A549 (cell line): ENCODE measurements at regions not wholly inside any gene's neighbourhood (a gene's known extent, or its start where the extent isn't known, plus 50 kb on each side); places are given as distances from the start of the nearest gene placed in this dataset.

Experiments
- ATAC-seq, 2 experiments: fragments of 200-7000 bp in 1 of 2; fragments of >200 bp in 1 of 2; cut with Nextera tagmentation in 1 of 2; cut with Tn5 transposase in 1 of 2; 3 replicates each; pipeline versions ENCODE4 v1.8.0 to v1.9.1; 2018 to 2020; ENCODE audit warnings: mild to moderate bottlenecking in 1 of 2, moderate library complexity in 1 of 2
- CTCF ChIA-PET: fragments of 300-600 bp; sonication (Branson Sonifier 250); formaldehyde crosslinking; extraction: SDS; loops from one replicate; lab custom pipeline; 2021; ENCODE audit warnings: antibody characterized with exemption, inconsistent platforms; lab: Yijun Ruan, JAX
- POLR2A ChIA-PET: fragments of 350-600 bp; formaldehyde crosslinking; extraction: SDS; loops from one replicate; lab custom pipeline; 2021; ENCODE audit warnings: antibody characterized with exemption, inconsistent platforms; lab: Yijun Ruan, JAX
- DNase-seq, 2 experiments: peaks; one replicate each; pipeline versions ENCODE4 v3.0.0 to v3.0.0-alpha.2; 2011 to 2016; ENCODE audit warnings: low read depth in 1 of 2, low spot score in 1 of 2
- FAIRE-seq: peaks from 2 replicates; lab custom pipeline; 2011; peaks lifted over from hg19 to GRCh38; lab: Jason Lieb, UNC
- H3K27ac ChIP-seq, 2 experiments: fragments of >200 bp; sonication (Bioruptor Twin); formaldehyde crosslinking; 3 replicates each; pipeline ENCODE4 v1.5.1; 2016 to 2017
- H3K4me1 ChIP-seq: fragments of >200 bp; sonication (Bioruptor Twin); formaldehyde crosslinking; 3 replicates; pipeline ENCODE4 v1.6.1; 2016
- H3K4me2 ChIP-seq: fragments of >200 bp; sonication (Bioruptor Twin); formaldehyde crosslinking; 3 replicates; pipeline ENCODE4 v1.6.1; 2016
- H3K4me3 ChIP-seq: fragments of >200 bp; sonication (Bioruptor Twin); formaldehyde crosslinking; 3 replicates; pipeline ENCODE4 v1.5.1; 2016
- H3K9me3 ChIP-seq: fragments of >200 bp; sonication (Bioruptor Twin); formaldehyde crosslinking; 3 replicates; pipeline ENCODE4 v1.6.1; 2016
- ATOH8 ChIP-seq: fragments of 250-450 bp; sonication (Bioruptor Pico); IDR thresholded peaks from 2 replicates; pipeline ENCODE4 v1.5.0; 2020; ENCODE audit warnings: low read depth, mild to moderate bottlenecking, moderate library complexity
- CEBPB ChIP-seq, 2 experiments: fragments of >200 bp in 1 of 2; sonication (Bioruptor Twin) in 1 of 2; formaldehyde crosslinking in 1 of 2; IDR thresholded peaks; 2 replicates each; pipeline ENCODE4 v1.6.1; 2012 to 2016
- EHMT2 ChIP-seq: fragments of 200-600 bp; sonication (generic); IDR thresholded peaks from 2 replicates; pipeline ENCODE4 v1.6.1; 2016; ENCODE audit warnings: antibody characterized with exemption, low read depth, mild to moderate bottlenecking, moderate library complexity
- FOSL2 ChIP-seq, 2 experiments: fragments of 450-650 bp in 1 of 2; fragments of >200 bp in 1 of 2; sonication (Bioruptor Twin) in 1 of 2; formaldehyde crosslinking; IDR thresholded peaks; 2 replicates each; pipeline versions ENCODE4 v1.5.0 to v1.6.1; 2016 to 2020; ENCODE audit warnings: mild to moderate bottlenecking in 1 of 2, moderate library complexity in 1 of 2
- GATA3 ChIP-seq: IDR thresholded peaks from 2 replicates; pipeline ENCODE4 v1.6.1; 2012; ENCODE audit warnings: borderline replicate concordance
- JUNB ChIP-seq: fragments of >200 bp; sonication (Bioruptor Twin); formaldehyde crosslinking; IDR thresholded peaks from 2 replicates; pipeline ENCODE4 v1.6.1; 2016
- KDM1A ChIP-seq: fragments of 200-600 bp; sonication (generic); IDR thresholded peaks from 2 replicates; pipeline ENCODE4 v1.6.1; 2016; ENCODE audit warnings: low read depth, mild to moderate bottlenecking
- NR3C1 ChIP-seq: fragments of >200 bp; sonication (Bioruptor Twin); formaldehyde crosslinking; IDR thresholded peaks from 3 replicates; pipeline ENCODE4 v1.6.1; 2017
- PHF8 ChIP-seq: fragments of 200-600 bp; sonication (generic); IDR thresholded peaks from 2 replicates; pipeline ENCODE4 v1.6.1; 2016; ENCODE audit warnings: low read depth, mild to moderate bottlenecking, antibody characterized with exemption, moderate library complexity, borderline replicate concordance
- POLR2AphosphoS2 ChIP-seq: conservative IDR thresholded peaks from 2 replicates; pipeline ENCODE4 v1.6.1; 2012; ENCODE audit warnings: low read length, improper control_type of control experiment, inconsistent platforms
- RARB ChIP-seq: fragments of 250-450 bp; sonication (Bioruptor Pico); IDR thresholded peaks from 2 replicates; pipeline ENCODE4 v1.8.0; 2021; ENCODE audit warnings: mild to moderate bottlenecking, moderate library complexity
- REST ChIP-seq: fragments of 200-600 bp; sonication (generic); IDR thresholded peaks from 2 replicates; pipeline ENCODE4 v1.6.1; 2016; ENCODE audit warnings: antibody characterized with exemption, mild to moderate bottlenecking, moderate library complexity
- RFX5 ChIP-seq: fragments of 450-650 bp; IDR thresholded peaks from 2 replicates; pipeline ENCODE4 v1.7.1; 2014; ENCODE audit warnings: antibody characterized with exemption, mild to moderate bottlenecking, moderate library complexity
- SREBF2 ChIP-seq: fragments of 450-650 bp; IDR thresholded peaks from 2 replicates; pipeline ENCODE4 v1.6.1; 2014; ENCODE audit warnings: mild to moderate bottlenecking, moderate library complexity
- TP53 ChIP-seq: fragments of 250-450 bp; sonication (Bioruptor Pico); IDR thresholded peaks from 2 replicates; pipeline ENCODE4 v1.5.0; 2021; ENCODE audit warnings: mild to moderate bottlenecking, moderate library complexity
- USF2 ChIP-seq: fragments of 450-650 bp; IDR thresholded peaks from 2 replicates; pipeline ENCODE4 v1.6.1; 2014; ENCODE audit warnings: antibody characterized with exemption
- ZNF302 ChIP-seq: fragments of 250-450 bp; sonication (Bioruptor Pico); IDR thresholded peaks from 2 replicates; pipeline ENCODE4 v1.9.0; 2021; ENCODE audit warnings: inconsistent platforms, mild to moderate bottlenecking, moderate library complexity
- WGBS: methylation state at CpG from one replicate; pipeline ENCODE4 v1.1.6; 2017; ENCODE audit errors: missing lambda C conversion rate; 5-methylcytosine and 5-hydroxymethylcytosine counted together

GRCh38 chr21:28216976-28217523 lies 775.6 kb downstream of the LTN1 start:
- WGBS: 0% methylated on average over 1 of the region's 1 CpG
- POLR2A ChIA-PET: no interaction called here
- Histone ChIP-seq H3K27ac (no peak overlapping the region), H3K4me2 (no peak overlapping the region), H3K9me3 (no peaks in the 10 kb centered on the region), H3K4me3 (no peak overlapping the region), H3K4me1 (no peaks in the 10 kb centered on the region)
- DNase-seq (no peak), ATAC-seq (no peak)
- TF ChIP-seq GATA3 (no peak), NR3C1 (no peak), KDM1A (no peak), SREBF2 (no peak), USF2 (no peak)
- TF ChIP-seq, all 56 proteins: peak for 0
- FAIRE-seq: no peak
- CTCF ChIA-PET: no interaction called here

GRCh38 chr21:28215214-28215954 lies 777.3 kb downstream of the LTN1 start:
- ATAC-seq: no peak
- H3K4me1 ChIP-seq: no peaks in the 10 kb centered on the region
- H3K27ac ChIP-seq: no peak overlapping the region
- H3K4me2 ChIP-seq: no peak overlapping the region
- H3K9me3 ChIP-seq: no peaks in the 10 kb centered on the region
- DNase-seq: no peak
- no peak overlapping the region for H3K4me3 ChIP-seq
- TF ChIP-seq RARB (CRISPR knock-in tag): no peak
- TF ChIP-seq ATOH8 (CRISPR knock-in tag): no peak
- no peak for TF ChIP-seq JUNB
- TF ChIP-seq PHF8: no peak
- no peak for TF ChIP-seq RFX5
- no peak for TF ChIP-seq TP53 (CRISPR knock-in tag)
- ChIA-PET POLR2A (no interaction called here), CTCF (interaction anchor here (0.6 kb wide), 1 partner anchor 585 kb away, joined by 3 read pairs; no protein-coding TSS in a partner anchor)
- WGBS: 3% methylated on average over 5 of the region's 5 CpGs
- FAIRE-seq: no peak

GRCh38 chr21:28214786-28215185 lies 777.9 kb downstream of the LTN1 start:
- no peak for DNase-seq
- WGBS: 17% methylated on average over 4 of the region's 4 CpGs
- TF ChIP-seq REST (no peak), CEBPB (IDR thresholded peaks at IDR 0.05) (no peak), POLR2AphosphoS2 (no peak), ZNF302 (CRISPR knock-in tag) (no peak), EHMT2 (no peak), FOSL2 (IDR thresholded peaks at IDR 0.05) (no peak), FOSL2 (CRISPR knock-in tag; IDR thresholded peaks at IDR 0.05) (no peak)
- CTCF ChIA-PET: no interaction called here
- H3K27ac ChIP-seq: no peak overlapping the region
- no peak for ATAC-seq
- H3K4me3 ChIP-seq: no peak overlapping the region
- H3K9me3 ChIP-seq: no peaks in the 10 kb centered on the region
- FAIRE-seq: no peak
- no peaks in the 10 kb centered on the region for H3K4me1 ChIP-seq
- POLR2A ChIA-PET: no interaction called here
- H3K4me2 ChIP-seq: no peak overlapping the region
